SU-DHL-6 (cell line): ENCODE measurements at regions not wholly inside any gene's neighbourhood (a gene's known extent, or its start where the extent isn't known, plus 50 kb on each side); places are given as distances from the start of the nearest gene placed in this dataset.

Source experiments
- H2AFZ ChIP-seq: fragments of 200-600 bp; sonication (generic); 2 replicates; pipeline ENCODE4 v1.6.1; 2014; ENCODE audit warnings: low read depth, mild to moderate bottlenecking, moderate library complexity, mixed read lengths, antibody characterized with exemption, low read length; ENCODE audit not compliant: severe bottlenecking
- H3F3A ChIP-seq: fragments of 200-600 bp; shearing (Covaris generic); 2 replicates; pipeline ENCODE4 v1.6.0; 2016; ENCODE audit warnings: antibody characterized with exemption, mild to moderate bottlenecking; ENCODE audit not compliant: insufficient read depth
- H3K27ac ChIP-seq: fragments of 200-600 bp; sonication (generic); 2 replicates; pipeline ENCODE4 v1.5.1; 2016; ENCODE audit warnings: low read depth, mild to moderate bottlenecking, low read length, moderate library complexity, mixed read lengths
- H3K27me3 ChIP-seq: fragments of 200-600 bp; sonication (generic), shearing (Covaris generic); 2 replicates; pipeline ENCODE4 v1.6.0; 2014; ENCODE audit warnings: mild to moderate bottlenecking, low read length
- H3K36me3 ChIP-seq: fragments of 200-600 bp; sonication (generic); 2 replicates; pipeline ENCODE4 v1.6.1; 2014; ENCODE audit warnings: mild to moderate bottlenecking, low read length, mixed read lengths
- H3K4me2 ChIP-seq: fragments of 300-600, 200-600 bp; shearing (Covaris generic), sonication (generic); 2 replicates; pipeline ENCODE4 v1.6.0; 2014; ENCODE audit warnings: low read length, low read depth, mild to moderate bottlenecking; ENCODE audit not compliant: poor library complexity, severe bottlenecking
- H3K4me3 ChIP-seq: fragments of 200-600 bp; sonication (generic); 2 replicates; pipeline ENCODE4 v1.5.1; 2014; ENCODE audit warnings: antibody characterized with exemption, low read length, mild to moderate bottlenecking, mixed read lengths; ENCODE audit not compliant: insufficient read depth, poor library complexity, severe bottlenecking
- H3K79me2 ChIP-seq: fragments of 200-600 bp; sonication (generic); 2 replicates; pipeline ENCODE4 v1.6.1; 2014; ENCODE audit warnings: mild to moderate bottlenecking, low read length, moderate library complexity; ENCODE audit not compliant: insufficient read depth
- H3K9ac ChIP-seq: fragments of 200-600 bp; sonication (generic); 2 replicates; pipeline ENCODE4 v1.7.0; 2014; ENCODE audit warnings: mild to moderate bottlenecking, low read length
- H3K9me2 ChIP-seq: fragments of 200-600 bp; sonication (generic); replicated peaks from 2 replicates; pipeline ENCODE4 v1.6.1; 2014; ENCODE audit warnings: low read length; ENCODE audit not compliant: insufficient read depth
- H3K9me3 ChIP-seq: fragments of 200-600 bp; sonication (generic); 2 replicates; pipeline ENCODE4 v1.6.1; 2014; ENCODE audit warnings: low read length, mixed read lengths; ENCODE audit not compliant: insufficient read depth
- H4K20me1 ChIP-seq: fragments of 200-600 bp; sonication (generic); 2 replicates; pipeline ENCODE4 v1.6.1; 2014; ENCODE audit warnings: low read depth, mild to moderate bottlenecking, antibody characterized with exemption, low read length, moderate library complexity, mixed read lengths
- EZH2phosphoT487 ChIP-seq: fragments of 200-600 bp; sonication (generic), shearing (Covaris generic); conservative IDR thresholded peaks from 2 replicates; pipeline ENCODE4 v1.6.1; 2018; ENCODE audit warnings: mild to moderate bottlenecking, antibody characterized with exemption, low read length, moderate library complexity, mixed read lengths
- TF ChIP-seq, protein P1 (sequence below): fragments of 200-600 bp; sonication (generic); IDR thresholded peaks from one replicate; pipeline ENCODE4 v1.5.1; 2017; ENCODE audit warnings: antibody characterized with exemption, mild to moderate bottlenecking, low read length, moderate library complexity; ENCODE audit not compliant: insufficient read depth, poor library complexity, severe bottlenecking

- Histone ChIP-seq H3K9ac (no peak overlapping the region), H3K36me3 (no peaks in the 10 kb centered on the region), H3K4me2 (no peak overlapping the region), H3K9me2 (no peaks in the 10 kb centered on the region), H2AFZ (no peak overlapping the region), H3K27ac (no peak overlapping the region), H3F3A (no peaks in the 10 kb centered on the region), H3K9me3 (no peaks in the 10 kb centered on the region), H3K27me3 (no peaks in the 10 kb centered on the region), H4K20me1 (no peaks in the 10 kb centered on the region), H3K4me3 (no peak overlapping the region), H3K79me2 (no peaks in the 10 kb centered on the region)
- no peak for TF ChIP-seq EZH2phosphoT487
- TF ChIP-seq, protein P1, sequence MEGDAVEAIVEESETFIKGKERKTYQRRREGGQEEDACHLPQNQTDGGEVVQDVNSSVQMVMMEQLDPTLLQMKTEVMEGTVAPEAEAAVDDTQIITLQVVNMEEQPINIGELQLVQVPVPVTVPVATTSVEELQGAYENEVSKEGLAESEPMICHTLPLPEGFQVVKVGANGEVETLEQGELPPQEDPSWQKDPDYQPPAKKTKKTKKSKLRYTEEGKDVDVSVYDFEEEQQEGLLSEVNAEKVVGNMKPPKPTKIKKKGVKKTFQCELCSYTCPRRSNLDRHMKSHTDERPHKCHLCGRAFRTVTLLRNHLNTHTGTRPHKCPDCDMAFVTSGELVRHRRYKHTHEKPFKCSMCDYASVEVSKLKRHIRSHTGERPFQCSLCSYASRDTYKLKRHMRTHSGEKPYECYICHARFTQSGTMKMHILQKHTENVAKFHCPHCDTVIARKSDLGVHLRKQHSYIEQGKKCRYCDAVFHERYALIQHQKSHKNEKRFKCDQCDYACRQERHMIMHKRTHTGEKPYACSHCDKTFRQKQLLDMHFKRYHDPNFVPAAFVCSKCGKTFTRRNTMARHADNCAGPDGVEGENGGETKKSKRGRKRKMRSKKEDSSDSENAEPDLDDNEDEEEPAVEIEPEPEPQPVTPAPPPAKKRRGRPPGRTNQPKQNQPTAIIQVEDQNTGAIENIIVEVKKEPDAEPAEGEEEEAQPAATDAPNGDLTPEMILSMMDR: no peak
These were observed 436.2 kb upstream of the ZFHX3 start for GRCh38 chr16:73483934-73484711.

DNA sequence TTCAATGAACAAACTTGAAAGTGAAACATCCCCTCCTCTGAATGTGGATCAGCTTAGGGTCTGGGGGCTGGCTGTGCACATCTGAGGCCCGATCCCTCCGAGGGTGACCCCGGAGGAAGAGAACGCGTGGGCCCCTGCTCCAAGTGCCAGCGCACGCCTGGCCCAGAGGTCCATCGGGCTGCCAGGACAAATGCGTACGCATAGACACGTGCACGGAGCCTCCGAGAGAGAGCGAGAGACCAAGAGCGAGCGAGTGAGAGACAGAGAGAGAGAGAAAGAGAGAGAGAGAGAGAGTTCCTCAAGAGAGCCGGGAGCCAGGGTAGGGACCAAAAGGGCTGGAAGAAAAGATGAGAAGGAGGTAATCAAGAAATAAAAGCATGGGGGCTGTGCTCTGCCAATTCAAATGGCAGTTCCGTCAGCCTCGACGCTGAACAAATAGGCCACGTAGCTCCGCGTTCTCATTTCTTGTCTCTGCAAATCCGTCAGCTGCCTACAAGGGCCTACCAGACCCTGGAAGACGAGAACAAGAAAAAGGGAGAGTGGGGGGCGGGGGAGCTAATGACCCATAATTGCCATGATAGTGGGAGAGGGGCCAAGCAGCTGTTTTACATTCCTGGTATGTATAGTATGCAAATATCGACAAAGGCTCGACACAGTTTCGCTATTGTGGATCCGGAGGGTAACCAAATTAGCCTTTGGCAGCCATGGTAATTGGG, 435.3 kb upstream of the ZFHX3 start:
- no peaks in the 10 kb centered on the region for H3K36me3 ChIP-seq
- H3K9me2 ChIP-seq: no peaks in the 10 kb centered on the region
- no peak overlapping the region for H3K4me2 ChIP-seq
- no peak overlapping the region for H3K27ac ChIP-seq
- no peaks in the 10 kb centered on the region for H4K20me1 ChIP-seq
- no peak overlapping the region for H3K9ac ChIP-seq
- no peaks in the 10 kb centered on the region for H3K27me3 ChIP-seq
- TF ChIP-seq EZH2phosphoT487: no peak
- TF ChIP-seq, protein P1: no peak
- no peaks in the 10 kb centered on the region for H3F3A ChIP-seq
- H3K9me3 ChIP-seq: no peaks in the 10 kb centered on the region
- no peak overlapping the region for H3K4me3 ChIP-seq
- H3K79me2 ChIP-seq: no peaks in the 10 kb centered on the region
- H2AFZ ChIP-seq: no peak overlapping the region

- H3K36me3 ChIP-seq: no peaks in the 10 kb centered on the region
- no peak overlapping the region for H2AFZ ChIP-seq
- H3K79me2 ChIP-seq: no peaks in the 10 kb centered on the region
- no peaks in the 10 kb centered on the region for H4K20me1 ChIP-seq
- no peaks in the 10 kb centered on the region for H3F3A ChIP-seq
- H3K27me3 ChIP-seq: no peaks in the 10 kb centered on the region
- TF ChIP-seq EZH2phosphoT487: no peak
- TF ChIP-seq, protein P1: no peak
- H3K9ac ChIP-seq: no peak overlapping the region
- no peaks in the 10 kb centered on the region for H3K9me3 ChIP-seq
- H3K4me2 ChIP-seq: no peak overlapping the region
- no peak overlapping the region for H3K4me3 ChIP-seq
- no peaks in the 10 kb centered on the region for H3K9me2 ChIP-seq
- no peak overlapping the region for H3K27ac ChIP-seq
These were observed 434.4 kb upstream of the ZFHX3 start for GRCh38 chr16:73482310-73482709.
